Inflammatory macrophage treated with lipopolysaccharide for 1 hour (primary cell): ENCODE measurements at regions not wholly inside any gene's neighbourhood (a gene's known extent, or its start where the extent isn't known, plus 50 kb on each side); places are given as distances from the start of the nearest gene placed in this dataset.
"Not testable (repeated sequence)": the region's sequence is repeated elsewhere in the genome, so short reads cannot be mapped to it uniquely, and the experiment has no call there.

Experiments used
- DNase-seq, 2 donors: peaks; one replicate each; pipeline ENCODE4 v3.0.0-alpha.2; 2020 to 2022

DNA sequence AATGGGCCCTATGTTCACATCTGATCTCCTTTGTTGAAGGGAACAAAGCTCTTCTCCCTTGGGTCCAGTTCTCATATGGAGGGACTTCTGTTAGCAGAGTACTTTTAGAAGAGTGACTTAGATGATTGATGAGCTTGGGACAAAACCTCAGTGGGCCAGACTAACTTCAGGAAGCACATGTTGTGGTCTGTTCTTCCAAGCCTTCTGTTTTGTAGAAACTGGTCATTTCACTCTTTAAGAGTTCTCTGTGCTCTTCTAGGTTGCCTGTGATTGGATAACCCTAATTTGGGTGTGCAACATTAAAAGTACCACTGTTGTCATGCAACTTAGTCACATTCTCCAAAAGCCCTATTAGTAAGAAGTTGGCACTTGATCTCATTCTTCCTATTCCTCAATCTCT, 183.5 kb upstream of the ACO1 start:
- no peak for DNase-seq

DNA sequence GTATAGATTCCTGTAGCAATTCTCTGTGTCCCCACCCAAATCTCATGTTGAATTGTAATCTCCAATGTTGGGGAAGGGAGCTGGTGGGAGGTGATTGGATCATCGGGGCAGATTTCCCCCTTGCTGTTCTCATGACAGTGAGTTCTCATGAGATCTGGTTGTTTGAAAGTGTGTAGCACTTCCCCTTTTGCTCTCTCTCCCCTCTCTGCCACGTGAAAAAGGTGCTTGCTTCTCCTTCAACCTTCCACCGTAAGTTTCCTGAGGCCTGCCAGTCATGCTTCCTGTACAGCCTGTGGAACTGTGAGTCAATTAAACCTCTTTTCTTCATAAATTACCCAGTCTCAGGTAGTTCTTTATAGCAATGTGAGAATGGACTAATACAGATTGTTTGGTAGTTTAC, 175.3 kb upstream of the ACO1 start:
- DNase-seq: not testable (repeated sequence)

DNA sequence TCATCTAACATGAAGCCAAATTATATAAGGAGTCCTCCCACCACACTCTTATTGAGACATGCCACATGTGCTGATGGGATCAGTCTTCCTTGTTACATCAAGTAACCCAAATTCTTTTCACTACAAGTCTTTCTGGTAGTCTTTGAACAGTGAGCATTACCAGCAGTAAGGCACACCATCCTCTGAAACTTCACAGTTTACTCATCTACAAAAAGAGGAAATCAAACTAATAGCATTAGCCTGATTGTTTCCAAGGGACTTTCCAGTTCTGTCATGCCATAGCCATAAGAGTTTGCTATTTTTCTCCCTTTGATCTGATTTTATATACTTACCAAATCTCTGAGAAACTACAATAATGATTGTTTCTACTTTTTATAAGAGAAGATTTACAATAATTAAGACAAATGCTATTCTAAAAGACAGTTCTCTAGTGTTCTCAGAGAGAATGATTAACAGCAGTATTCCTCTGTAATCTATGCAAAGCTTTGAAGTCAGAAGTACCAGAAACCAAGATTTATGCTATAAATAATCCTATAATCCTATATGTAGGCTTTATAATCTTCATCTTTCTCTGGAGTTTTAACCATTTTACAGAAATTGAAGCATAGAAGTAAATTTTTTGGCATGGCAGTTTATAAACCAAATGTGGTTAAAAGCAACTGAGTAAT, 166.2 kb upstream of the ACO1 start:
- DNase-seq: peak; percentile 1 to 10

DNA sequence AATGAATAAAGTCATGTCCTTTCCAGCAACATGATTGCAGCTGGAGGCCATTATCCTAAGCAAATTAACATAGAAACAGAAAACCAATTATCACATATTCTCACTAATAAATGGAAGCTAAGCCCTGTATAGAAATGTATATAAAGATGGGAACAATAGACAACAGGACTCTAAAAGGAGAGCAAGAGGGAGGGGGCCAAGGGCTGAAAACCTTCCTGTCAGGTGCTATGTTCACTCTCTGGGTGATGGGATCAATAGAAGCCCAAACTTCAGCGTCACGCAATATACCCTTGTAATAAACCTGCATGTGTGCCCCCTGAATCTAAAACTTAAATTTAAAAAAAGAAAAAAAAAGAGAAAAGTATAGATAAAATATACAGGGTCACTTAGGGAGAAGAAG, 163.7 kb upstream of the ACO1 start:
- DNase-seq: no peak

DNA sequence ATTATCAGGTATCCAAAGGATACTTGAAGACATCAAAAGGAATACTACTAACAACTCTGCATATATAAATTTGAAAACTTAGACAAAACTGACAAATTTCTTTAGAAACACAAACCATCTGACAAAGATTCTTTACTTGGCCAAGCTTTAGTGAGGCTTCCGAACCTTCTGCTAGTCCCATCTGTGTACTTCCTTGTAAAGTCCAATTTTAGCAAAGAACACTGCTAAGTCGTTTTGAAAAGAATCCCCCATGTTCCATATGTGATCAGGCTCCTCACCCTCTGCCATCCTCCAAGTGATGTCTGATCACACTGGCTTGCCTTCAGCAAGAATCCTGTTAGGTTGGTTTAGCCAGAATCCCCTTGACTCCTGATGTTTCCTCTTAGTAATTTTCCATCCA, 150.0 kb upstream of the ACO1 start:
- DNase-seq: no peak

DNA sequence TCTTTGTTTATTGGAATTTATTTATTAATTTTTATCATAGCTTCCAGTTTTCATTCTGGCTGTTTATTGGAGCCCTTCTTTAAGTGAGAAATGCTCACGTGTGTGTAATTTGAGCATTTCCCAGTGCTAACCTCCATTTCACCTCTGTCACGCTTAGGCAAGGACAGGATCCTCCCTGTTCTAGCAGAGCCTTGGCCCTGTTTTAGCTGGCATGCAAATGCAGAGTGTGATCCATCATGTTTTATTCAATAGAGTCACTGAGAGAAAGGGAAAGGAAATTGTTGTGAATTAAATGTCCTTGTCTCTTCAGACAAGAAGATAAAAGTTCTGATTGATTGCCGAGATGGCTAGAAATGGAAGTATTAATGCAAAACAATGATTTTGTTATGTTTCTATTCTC, 137.3 kb upstream of the ACO1 start:
- no peak for DNase-seq

DNA sequence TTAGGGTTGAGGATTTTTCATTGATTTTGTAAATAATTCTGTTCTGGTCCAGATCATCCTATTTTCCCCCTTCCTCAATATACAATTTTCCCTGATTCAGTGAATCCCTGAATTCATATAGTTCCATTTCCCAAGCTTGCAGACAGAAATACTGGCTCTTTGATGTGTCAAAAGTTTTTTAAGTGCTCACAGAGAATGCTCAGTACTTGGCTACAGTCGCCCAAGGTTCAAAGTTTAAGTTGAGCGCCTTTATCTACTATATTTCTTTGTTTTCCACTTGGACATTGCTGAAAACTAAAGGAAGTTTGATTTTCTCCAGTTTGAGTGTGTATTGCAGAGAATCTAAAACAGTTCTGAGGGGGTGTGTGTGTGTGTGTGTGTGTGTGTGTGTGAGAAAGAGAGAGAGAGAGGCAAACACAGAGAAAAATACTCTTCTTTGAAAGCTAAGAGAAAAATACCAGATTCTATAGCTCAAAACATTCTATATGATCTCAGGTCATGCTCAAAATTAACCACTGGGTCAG, 136.2 kb upstream of the ACO1 start:
- no peak for DNase-seq

DNA sequence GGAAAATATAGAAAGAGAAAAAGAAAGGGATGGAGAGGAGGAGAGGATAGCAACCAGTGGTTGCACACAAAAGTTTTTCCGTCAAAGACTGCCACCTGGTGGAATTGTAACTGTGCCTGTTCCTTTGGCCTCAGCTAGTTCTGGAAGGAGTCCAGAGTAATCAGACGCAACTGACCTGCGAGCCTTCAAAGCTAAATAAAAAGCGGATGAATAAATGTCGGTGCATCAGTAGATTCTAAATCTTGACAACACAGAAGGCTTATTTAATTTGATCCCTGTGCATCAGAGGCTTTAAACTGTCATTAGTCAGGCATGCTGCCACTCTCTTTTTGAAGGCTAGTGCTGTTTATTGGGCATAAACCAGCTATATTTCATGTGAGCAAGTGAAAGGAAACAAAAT, 132.9 kb upstream of the ACO1 start:
- peak; percentile 20 to 65 for DNase-seq

DNA sequence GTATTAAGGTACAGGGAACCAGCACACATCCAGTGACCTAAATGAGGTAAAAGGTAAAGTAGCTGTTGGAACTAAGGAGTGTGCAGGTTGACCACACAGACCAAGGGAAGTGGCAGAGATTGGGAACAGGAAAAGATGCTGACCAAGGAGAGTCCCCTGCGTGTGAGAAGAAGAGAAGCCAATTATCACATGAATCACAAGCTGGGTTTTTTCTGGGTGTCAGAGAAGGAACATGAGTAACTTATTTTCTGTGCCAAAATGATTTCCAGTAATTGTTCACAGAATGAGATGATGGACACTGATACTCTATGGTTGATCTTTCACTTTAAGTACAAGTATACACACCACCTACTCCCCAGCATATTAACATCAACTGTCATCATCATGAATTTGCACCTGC, 130.7 kb upstream of the ACO1 start:
- DNase-seq: no peak

DNA sequence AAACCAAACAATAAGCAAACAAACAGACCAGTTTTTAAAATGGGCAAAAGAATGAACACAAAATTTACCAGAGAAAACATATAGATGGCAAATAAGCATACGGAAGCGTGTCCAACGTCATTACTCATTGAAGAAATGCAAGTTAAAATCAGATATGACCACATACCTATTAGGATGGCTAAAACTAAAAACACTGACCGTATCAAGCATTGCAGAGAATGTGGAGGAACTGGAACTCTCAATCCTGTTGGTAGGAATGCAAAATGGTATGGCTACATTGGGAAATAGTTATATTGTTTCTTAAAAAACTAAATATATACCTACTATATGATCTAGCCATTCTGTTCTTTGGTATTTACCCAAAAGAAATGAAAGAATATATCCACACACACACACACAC, 129.4 kb upstream of the ACO1 start:
- DNase-seq: no peak

DNA sequence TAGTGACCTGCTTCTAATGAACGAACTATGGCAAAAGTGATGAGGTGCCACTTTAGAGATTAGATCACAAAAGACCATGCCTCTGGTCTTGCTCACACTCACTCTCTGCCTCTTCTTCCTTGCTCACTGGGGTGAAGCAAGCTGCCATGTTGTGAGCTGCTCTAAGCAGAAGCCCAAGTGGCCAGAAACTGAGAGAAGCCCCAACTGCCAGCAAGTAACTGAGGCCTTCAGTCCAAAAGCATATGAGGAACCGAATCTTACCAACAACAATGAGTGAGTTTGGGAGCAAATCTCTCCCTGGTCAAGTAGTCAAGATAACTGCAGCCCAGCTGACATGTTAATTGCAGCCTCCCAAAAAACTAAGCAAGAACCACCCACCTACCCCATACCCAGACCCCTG, 126.0 kb upstream of the ACO1 start:
- DNase-seq: no peak

DNA sequence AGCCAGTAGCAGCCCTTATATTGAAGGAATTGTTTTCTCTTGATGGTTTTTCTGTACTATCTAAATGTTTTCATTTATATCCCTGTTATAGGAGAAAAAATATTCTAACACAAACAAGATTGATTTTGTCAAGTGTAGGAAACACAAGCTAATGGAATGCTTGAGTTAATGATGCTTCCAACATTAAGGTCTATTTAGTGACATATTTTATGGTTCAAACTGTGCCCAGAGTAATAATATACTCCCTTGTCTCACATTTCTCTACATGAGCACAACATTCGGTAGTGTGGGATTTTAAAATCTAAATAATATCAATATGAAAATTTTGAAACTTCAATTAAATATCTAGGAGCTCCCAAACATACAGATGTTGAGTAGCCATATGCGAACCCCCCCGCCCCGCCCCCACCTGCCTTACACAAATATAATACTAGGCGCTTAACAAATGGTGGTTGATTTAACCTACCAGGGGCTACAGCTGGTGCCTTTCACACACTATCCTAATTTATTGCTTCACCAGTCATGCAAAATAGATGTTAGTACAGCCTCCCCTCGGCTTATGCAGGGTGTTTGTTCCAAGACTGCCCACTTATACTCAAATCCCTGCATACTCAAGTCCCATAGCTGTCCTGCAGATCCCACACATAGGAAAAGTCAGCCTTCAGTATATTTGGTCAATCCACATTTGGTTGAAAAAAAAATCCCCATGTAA, 124.1 kb upstream of the ACO1 start:
- DNase-seq: no peak

DNA sequence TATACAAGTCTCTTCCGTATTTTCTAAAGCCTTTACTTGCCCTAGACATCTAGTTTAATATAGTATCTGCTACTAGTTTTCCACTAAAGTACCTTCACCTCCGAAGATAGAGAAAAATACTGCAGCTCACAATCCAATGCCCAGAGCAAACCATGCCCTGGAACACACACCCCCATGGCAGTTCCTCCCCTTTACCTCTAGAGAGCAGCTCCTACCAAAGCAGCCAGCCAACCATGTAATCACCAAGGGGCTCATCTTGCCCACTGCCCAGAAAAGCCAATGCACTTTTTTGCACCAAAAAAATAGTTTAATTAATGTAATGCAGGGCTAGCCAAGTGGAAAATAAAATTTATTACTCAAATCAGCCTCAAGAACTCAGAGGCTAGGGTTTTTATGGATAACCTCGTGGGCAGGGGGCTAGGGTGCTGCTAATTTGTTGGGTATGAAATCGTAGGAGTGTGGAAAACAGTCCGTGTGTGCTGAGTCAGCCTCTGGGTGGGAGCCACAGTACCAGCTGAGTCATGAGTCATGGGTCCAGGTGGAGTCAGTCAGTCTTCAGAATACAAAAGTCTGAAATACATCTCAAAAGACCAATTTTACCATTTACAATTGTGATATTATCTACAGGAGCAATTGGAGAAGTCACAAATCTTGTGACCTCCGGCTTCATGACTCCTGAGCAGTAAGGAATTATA, 120.1 kb upstream of the ACO1 start:
- DNase-seq: no peak

DNA sequence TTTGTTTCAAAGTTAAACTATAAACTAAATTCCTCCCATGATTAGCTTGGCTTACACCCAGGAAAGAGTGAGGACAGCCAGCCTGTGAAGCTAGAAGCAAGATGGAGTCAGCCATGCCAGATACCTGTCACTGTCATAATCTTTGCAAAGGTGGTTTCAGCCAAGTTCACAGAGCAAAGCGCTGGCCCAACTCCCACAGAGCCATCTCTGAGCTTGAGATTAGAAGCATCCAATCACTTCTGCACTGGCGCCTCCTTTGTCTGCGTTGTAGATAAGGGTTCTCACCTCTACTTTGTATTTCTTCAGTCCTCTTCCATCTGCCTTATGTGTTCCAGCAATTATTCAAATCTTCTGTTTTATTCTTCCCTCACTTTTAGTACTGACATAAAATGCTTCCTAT, 119.4 kb upstream of the ACO1 start:
- no peak for DNase-seq

DNA sequence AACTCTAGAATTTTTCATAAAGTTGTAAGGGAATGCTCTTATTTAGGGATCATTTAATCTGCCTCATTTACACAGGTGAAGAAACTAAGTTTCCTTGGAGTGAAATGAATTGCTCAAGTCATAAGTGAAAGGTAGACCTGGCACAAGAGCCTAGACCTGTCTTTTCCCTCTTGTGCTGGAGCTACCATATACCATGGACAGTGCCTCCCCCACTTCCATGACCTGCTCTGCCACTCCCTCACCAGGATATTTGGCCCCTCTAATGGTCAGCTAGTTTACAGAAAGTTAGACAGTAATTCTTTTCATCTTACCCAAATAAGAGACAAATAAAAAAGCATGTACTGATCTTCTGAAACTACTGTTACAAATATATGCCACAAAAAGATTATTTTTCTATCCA, 105.5 kb upstream of the ACO1 start:
- no peak for DNase-seq

DNA sequence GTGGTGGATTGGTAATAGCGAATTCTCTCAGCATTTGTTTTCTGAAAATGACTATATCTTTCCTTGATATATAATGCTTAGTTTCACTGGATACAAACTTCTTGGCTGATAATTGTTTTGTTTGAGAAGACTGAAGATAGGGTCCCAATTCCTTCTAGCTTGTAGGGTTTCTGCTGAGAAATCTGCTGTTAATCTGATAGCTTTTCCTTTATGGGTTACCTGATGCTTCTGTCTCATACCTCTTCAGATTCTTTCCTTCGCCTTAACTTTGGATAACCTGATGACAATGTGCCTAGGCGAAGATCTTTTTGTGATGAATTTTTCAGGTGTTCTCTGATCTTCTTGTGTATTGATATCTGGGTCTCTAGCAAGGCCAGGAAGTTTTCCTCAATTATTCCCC, 94.7 kb upstream of the ACO1 start:
- no peak for DNase-seq

DNA sequence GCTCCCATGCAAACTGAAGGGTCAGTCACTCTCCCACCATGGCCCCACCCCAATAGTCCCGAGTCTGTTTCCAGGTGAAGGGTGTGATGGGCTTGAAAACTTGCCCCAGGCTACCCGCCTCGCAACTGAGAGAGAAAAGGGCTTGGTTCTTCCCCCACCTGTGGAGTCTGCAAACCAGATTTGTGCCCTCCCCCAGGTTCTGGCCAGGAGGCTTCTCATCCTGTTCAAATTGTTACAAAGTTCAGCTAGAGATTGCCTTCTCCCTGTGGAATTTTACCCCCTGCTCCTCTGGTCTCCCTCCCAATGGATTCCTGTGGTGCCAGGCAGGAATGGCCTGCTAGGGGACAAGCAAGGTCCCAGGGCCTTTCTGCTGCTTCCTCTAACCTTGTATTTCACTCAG, 93.1 kb upstream of the ACO1 start:
- DNase-seq: no peak

DNA sequence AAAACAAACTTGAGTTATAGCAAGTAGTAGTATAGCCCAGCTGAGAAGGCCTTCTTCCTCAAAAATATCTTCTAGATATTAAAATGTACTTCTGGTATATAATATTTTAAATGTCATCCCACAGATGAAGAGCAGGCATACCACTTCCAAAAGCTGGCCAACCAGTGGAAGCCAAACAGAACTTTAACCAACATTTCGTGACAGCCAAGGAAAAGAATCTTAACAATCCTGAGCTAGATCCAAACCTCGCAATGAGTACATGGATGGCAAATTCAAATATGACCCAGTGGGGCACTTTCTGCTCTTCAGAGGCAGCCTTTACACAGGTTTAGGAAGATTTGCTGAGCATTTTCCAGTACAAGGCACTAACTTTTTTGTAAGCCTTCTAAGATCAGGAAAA, 91.8 kb upstream of the ACO1 start:
- DNase-seq: no peak

DNA sequence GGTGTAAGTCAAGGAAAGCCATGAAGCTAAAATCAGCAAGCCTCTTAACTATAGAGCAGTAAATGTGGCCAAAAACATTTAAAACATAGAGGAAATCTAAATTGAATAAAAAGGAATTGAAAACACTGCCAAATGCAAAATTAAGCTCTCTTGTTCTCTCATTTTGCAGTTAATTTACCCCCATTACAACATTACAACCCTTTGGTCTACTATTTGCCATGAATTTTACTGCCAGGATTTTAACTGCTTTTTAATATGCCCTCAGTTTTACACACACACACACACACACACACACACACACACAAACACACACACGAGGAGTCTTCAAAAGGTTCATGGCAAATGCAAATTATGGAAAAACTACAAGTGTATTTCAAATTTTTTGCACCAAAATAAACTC, 91.4 kb upstream of the ACO1 start:
- no peak for DNase-seq

DNA sequence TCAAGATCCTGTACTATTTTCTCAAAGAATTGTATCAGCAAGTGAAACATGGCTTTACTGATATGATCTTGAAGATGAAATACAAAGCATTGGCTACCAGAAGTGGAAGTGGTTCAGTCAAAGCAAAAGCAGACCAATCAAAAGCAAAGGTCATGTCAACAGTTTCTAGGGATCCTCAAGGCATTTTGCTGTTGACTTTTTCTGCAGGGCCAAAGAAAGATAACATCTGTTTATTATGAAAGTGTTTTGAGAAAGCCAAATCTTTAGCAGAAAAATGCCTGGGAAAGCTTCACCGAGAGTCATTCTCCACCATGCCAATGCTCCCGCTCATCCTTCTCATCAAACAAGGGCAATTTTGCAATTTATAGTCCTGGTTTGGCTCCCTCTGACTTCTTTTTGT, 90.3 kb upstream of the ACO1 start:
- no peak for DNase-seq

DNA sequence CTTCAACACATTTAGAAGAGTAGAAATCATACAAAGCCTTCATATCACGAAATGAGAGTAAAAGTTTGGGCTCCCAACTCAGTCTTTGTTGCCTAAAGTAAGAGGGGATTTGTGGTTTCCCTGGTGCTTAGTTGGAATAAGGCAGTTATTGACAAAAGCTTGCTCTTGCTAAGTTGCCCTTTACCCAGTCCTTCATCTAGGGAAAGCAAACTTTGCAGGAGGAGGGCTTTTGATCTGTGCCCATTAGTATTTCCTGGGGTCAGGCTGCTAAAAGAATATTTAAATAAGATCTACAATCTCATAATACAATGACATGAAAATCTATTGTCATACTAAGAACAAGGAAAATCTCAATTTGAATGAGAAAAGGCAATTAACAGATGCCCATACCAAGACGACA, 84.1 kb upstream of the ACO1 start:
- no peak for DNase-seq

DNA sequence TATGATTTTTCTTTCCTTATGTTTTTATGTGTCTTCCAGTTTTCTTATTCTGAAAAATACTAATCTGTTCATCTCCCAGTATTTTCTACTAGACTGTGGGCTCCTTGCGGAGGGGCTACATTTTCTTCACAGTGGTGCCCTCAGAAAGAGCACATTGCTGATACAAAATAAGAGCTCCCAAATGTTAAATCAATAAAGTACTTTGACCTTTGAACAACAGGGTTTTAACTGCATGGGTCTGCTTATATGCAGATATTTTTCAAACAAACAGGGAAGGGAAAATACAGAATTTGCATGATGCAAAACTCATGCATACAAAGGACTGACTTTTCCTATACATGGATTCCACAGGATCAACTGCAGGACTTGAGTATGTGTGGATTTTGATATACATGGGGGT, 79.9 kb upstream of the ACO1 start:
- DNase-seq: no peak

DNA sequence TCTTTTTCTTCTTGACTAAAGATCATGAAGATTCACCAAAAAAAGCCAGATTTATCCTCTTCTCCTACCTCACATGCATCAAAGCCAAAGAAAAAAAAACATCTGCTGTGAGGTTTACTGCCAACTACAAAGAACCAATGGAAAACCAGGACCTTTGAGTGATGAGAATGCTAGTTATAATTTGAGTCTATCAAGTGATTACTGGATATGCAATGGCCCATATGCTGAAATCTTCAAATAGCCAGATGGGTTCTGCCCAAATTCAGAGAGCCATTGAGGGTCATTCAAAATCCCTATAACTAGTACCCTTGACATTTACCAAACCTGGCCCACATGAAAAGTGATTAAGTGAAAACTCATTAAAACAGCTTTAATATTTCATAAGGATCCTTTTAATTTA, 78.4 kb upstream of the ACO1 start:
- no peak for DNase-seq

DNA sequence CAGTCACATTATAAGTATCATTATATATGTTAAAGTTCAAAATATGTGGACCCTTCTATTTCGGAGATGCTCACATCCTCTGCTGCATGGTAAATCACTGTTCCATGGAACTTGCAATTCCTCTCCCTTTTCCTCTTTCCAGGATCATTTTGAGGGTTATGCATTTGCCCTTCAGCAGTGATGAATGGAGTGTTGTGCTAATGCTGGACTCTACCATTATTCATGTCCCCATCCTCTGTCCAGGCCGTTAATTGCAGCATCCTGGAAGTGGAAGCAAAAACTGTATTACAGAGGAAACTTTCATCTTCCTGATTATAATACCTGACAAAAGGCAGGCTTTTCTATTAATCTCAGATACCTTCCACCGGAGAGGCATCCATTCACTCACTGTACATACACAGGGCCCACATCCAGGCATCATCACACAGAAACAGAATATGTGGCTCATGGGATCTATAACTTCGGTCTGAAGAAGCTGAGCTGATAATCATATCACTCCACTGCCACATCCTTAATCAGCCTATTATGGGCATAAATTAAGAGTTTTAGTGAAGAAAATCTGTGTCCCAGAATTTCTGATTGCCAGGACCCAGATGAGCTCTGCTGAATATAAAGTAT, 65.0 kb upstream of the ACO1 start:
- no peak for DNase-seq
